Osteoblast (primary cell): ENCODE measurements at regions not wholly inside any gene's neighbourhood (a gene's known extent, or its start where the extent isn't known, plus 50 kb on each side); places are given as distances from the start of the nearest gene placed in this dataset.

Source experiments
- DNase-seq: peaks from one replicate; pipeline ENCODE4 v3.0.0; 2011; ENCODE audit warnings: low spot score, mixed read lengths; ENCODE audit not compliant: insufficient read length; ENCODE audit errors: missing footprints
- H2AFZ ChIP-seq: 2 replicates; pipeline ENCODE4 v1.6.0; 2011; ENCODE audit warnings: mild to moderate bottlenecking, low read length
- H3K27ac ChIP-seq: 2 replicates; pipeline ENCODE4 v1.5.1; 2011; ENCODE audit warnings: mild to moderate bottlenecking, low read depth, low read length, moderate library complexity
- H3K27me3 ChIP-seq: 2 replicates; pipeline ENCODE4 v1.6.0; 2012; ENCODE audit warnings: mild to moderate bottlenecking, control low read depth, inconsistent platforms, low read length, moderate library complexity; ENCODE audit not compliant: insufficient read depth
- H3K36me3 ChIP-seq: 2 replicates; pipeline ENCODE4 v1.5.1; 2011; ENCODE audit warnings: mild to moderate bottlenecking, low read length, control low read depth, moderate library complexity; ENCODE audit not compliant: insufficient read depth
- H3K4me1 ChIP-seq: 2 replicates; pipeline ENCODE4 v1.5.1; 2011; ENCODE audit warnings: mild to moderate bottlenecking, low read length, control low read depth, moderate library complexity; ENCODE audit not compliant: insufficient read depth
- H3K4me2 ChIP-seq: 2 replicates; pipeline ENCODE4 v1.6.0; 2011; ENCODE audit warnings: mild to moderate bottlenecking, low read length; ENCODE audit not compliant: insufficient read depth
- H3K4me3 ChIP-seq: fragments of 200-600 bp; sonication (generic); 3 replicates; pipeline ENCODE4 v1.5.1; 2012; ENCODE audit warnings: mild to moderate bottlenecking, low read length, inconsistent platforms; ENCODE audit not compliant: insufficient read depth
- H3K79me2 ChIP-seq: 2 replicates; pipeline ENCODE4 v1.6.0; 2012; ENCODE audit warnings: mild to moderate bottlenecking, low read length, control low read depth, inconsistent platforms; ENCODE audit not compliant: insufficient read depth
- H3K9me3 ChIP-seq: 2 replicates; pipeline ENCODE4 v1.5.1; 2011; ENCODE audit warnings: low read depth, low read length, control low read depth
- H4K20me1 ChIP-seq: 2 replicates; pipeline ENCODE4 v1.6.0; 2012; ENCODE audit warnings: mild to moderate bottlenecking, low read length, control low read depth; ENCODE audit not compliant: insufficient read depth
- TF ChIP-seq, protein P1 (sequence below): IDR thresholded peaks from 2 replicates; pipeline ENCODE4 v1.5.1; 2011; ENCODE audit warnings: mild to moderate bottlenecking, low read depth, low read length, moderate library complexity; ENCODE audit errors: extremely low read depth

GRCh38 chr14:53468876-53469275 lies 315.8 kb upstream of the DDHD1 start:
- H3K27me3 ChIP-seq = no peaks in the 10 kb centered on the region
- H2AFZ ChIP-seq = no peak overlapping the region
- no peaks in the 10 kb centered on the region for H3K9me3 ChIP-seq
- H4K20me1 ChIP-seq = no peaks in the 10 kb centered on the region
- TF ChIP-seq, protein P1, sequence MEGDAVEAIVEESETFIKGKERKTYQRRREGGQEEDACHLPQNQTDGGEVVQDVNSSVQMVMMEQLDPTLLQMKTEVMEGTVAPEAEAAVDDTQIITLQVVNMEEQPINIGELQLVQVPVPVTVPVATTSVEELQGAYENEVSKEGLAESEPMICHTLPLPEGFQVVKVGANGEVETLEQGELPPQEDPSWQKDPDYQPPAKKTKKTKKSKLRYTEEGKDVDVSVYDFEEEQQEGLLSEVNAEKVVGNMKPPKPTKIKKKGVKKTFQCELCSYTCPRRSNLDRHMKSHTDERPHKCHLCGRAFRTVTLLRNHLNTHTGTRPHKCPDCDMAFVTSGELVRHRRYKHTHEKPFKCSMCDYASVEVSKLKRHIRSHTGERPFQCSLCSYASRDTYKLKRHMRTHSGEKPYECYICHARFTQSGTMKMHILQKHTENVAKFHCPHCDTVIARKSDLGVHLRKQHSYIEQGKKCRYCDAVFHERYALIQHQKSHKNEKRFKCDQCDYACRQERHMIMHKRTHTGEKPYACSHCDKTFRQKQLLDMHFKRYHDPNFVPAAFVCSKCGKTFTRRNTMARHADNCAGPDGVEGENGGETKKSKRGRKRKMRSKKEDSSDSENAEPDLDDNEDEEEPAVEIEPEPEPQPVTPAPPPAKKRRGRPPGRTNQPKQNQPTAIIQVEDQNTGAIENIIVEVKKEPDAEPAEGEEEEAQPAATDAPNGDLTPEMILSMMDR = no peak
- H3K4me3 ChIP-seq = no peak overlapping the region
- H3K36me3 ChIP-seq = no peaks in the 10 kb centered on the region
- H3K79me2 ChIP-seq = no peaks in the 10 kb centered on the region
- H3K4me1 ChIP-seq = no peaks in the 10 kb centered on the region
- no peak for DNase-seq
- H3K27ac ChIP-seq = no peak overlapping the region
- H3K4me2 ChIP-seq = no peak overlapping the region

- no peaks in the 10 kb centered on the region for H4K20me1 ChIP-seq
- H3K27me3 ChIP-seq = peaks cover 4% of the 10 kb centered on the region
- no peak overlapping the region for H2AFZ ChIP-seq
- TF ChIP-seq, protein P1 = no peak
- H3K9me3 ChIP-seq = no peaks in the 10 kb centered on the region
- DNase-seq = no peak
- H3K36me3 ChIP-seq = no peaks in the 10 kb centered on the region
- H3K27ac ChIP-seq = no peak overlapping the region
- H3K79me2 ChIP-seq = no peaks in the 10 kb centered on the region
- H3K4me3 ChIP-seq = no peak overlapping the region
- no peak overlapping the region for H3K4me2 ChIP-seq
- H3K4me1 ChIP-seq = no peaks in the 10 kb centered on the region
Measured at GRCh38 chr14:53464376-53464775, 311.3 kb upstream of the DDHD1 start.

DNA sequence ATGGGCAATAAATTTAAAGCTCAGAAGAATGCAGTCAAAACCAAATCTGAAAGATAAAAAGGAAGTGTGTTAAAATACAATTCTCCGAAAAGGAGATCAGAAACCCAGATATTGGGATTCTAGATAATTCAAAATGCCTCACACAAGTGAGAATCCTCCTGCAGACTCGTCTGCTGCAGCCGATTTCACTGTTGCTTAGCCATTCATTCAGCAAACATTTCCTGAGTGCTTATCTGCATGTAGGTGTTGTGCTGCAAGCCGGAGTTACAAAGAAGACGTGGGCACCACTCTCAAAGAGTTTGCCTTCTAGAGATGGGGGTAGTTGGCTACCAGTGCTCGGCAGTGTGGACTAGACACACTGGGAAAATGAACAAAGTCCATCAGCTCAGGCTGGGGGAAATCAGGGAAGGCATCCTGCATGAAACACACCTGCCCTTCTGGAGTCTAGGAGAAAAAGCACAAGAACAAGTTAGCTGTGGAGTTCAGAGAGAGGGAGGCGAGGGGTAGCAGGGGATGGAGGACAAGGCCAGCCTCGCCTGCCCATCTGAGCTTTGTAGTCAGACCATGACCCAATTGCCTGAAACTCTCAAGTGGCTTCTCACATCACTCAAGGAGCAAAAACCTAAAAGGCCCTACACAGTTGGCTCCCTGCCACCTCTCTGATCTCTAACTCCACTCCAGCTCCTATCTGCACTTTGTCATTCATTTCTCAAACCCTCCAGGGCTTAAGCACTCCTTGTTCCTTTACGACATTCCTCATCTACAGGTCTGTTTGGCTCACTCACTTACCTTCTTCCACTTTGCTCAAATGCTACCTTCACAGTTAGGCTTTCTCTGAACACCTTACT lies 310.0 kb upstream of the DDHD1 start:
- Histone ChIP-seq H3K4me3 (no peak overlapping the region), H3K27ac (no peak overlapping the region), H3K4me2 (no peak overlapping the region), H3K9me3 (no peaks in the 10 kb centered on the region), H3K36me3 (no peaks in the 10 kb centered on the region), H3K79me2 (no peaks in the 10 kb centered on the region), H2AFZ (no peak overlapping the region), H4K20me1 (no peaks in the 10 kb centered on the region), H3K4me1 (peaks cover 7% of the 10 kb centered on the region), H3K27me3 (peaks cover 4% of the 10 kb centered on the region)
- TF ChIP-seq, protein P1 = no peak
- no peak for DNase-seq

DNA sequence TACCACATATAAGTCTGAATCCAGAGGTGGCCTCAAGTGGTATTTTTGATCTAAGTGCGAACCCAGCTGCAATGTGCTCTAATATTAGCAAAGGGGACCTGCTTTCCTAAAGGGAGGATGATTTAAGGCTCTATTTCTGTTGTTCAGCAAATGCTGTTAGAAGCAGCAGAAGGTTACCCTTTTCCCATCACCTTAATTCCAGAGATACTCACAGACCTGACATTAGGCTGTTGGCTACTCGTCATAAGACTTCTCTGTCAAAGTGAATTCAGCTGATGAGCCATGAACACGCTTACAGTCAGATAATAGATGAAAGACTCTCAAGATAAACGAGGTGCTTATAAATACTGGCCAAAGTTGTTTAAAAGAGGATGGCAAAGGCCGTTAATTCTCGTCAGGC lies 308.7 kb upstream of the DDHD1 start:
- DNase-seq = no peak
- TF ChIP-seq, protein P1 = no peak
- no peaks in the 10 kb centered on the region for H3K36me3 ChIP-seq
- H3K9me3 ChIP-seq = no peaks in the 10 kb centered on the region
- H3K27me3 ChIP-seq = peaks cover 4% of the 10 kb centered on the region
- H3K27ac ChIP-seq = no peak overlapping the region
- H3K4me2 ChIP-seq = no peak overlapping the region
- H3K79me2 ChIP-seq = no peaks in the 10 kb centered on the region
- H3K4me3 ChIP-seq = no peak overlapping the region
- H2AFZ ChIP-seq = no peak overlapping the region
- H3K4me1 ChIP-seq = peaks cover 9% of the 10 kb centered on the region
- no peaks in the 10 kb centered on the region for H4K20me1 ChIP-seq
